ENCODE measurements at regions not wholly inside any gene's neighbourhood (a gene's known extent, or its start where the extent isn't known, plus 50 kb on each side); places are given as distances from the start of the nearest gene placed in this dataset.

DNA sequence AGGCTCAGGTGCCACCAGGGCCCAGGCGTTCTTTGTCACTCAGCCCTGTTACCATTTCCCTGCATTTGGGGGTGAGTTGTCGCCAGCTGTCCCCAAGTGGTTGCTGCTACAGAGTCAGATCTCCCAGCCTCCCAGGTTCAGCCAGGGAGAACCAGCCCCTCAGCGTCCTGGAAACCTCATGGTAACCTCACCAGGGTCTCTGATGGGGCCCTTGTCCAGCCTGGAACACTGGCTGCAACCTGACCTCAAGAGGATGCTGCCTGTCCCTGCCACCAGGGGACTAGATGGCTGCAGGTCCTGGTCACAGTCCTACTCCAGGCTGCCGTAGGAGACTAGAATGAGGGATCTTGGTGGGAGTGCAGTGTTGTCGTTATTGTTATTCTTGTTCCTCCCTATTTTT lies 228.3 kb upstream of the PDE10A start:
- no peak overlapping the region for H3K9ac ChIP-seq
- H3K36me3 ChIP-seq (ENCODE audit: control insufficient read depth, insufficient read depth, low read length) = no peaks in the 10 kb centered on the region
- H3K4me1 ChIP-seq = no peaks in the 10 kb centered on the region
- no peaks in the 10 kb centered on the region for H3K9me3 ChIP-seq (ENCODE audit: control insufficient read depth, low read length)
- H3K4me2 ChIP-seq (ENCODE audit: low read length) = no peak overlapping the region
- H2AFZ ChIP-seq = no peak overlapping the region
- TF ChIP-seq, protein P1, sequence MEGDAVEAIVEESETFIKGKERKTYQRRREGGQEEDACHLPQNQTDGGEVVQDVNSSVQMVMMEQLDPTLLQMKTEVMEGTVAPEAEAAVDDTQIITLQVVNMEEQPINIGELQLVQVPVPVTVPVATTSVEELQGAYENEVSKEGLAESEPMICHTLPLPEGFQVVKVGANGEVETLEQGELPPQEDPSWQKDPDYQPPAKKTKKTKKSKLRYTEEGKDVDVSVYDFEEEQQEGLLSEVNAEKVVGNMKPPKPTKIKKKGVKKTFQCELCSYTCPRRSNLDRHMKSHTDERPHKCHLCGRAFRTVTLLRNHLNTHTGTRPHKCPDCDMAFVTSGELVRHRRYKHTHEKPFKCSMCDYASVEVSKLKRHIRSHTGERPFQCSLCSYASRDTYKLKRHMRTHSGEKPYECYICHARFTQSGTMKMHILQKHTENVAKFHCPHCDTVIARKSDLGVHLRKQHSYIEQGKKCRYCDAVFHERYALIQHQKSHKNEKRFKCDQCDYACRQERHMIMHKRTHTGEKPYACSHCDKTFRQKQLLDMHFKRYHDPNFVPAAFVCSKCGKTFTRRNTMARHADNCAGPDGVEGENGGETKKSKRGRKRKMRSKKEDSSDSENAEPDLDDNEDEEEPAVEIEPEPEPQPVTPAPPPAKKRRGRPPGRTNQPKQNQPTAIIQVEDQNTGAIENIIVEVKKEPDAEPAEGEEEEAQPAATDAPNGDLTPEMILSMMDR (IDR thresholded peaks at IDR 0.05) = no peak
- H3K4me3 ChIP-seq (ENCODE audit: low read depth, low read length) = no peak overlapping the region
- no peaks in the 10 kb centered on the region for H3K79me2 ChIP-seq
- no peaks in the 10 kb centered on the region for H3K27me3 ChIP-seq (ENCODE audit: control insufficient read depth, insufficient read depth, low read length)
- no peak overlapping the region for H3K27ac ChIP-seq

DNA sequence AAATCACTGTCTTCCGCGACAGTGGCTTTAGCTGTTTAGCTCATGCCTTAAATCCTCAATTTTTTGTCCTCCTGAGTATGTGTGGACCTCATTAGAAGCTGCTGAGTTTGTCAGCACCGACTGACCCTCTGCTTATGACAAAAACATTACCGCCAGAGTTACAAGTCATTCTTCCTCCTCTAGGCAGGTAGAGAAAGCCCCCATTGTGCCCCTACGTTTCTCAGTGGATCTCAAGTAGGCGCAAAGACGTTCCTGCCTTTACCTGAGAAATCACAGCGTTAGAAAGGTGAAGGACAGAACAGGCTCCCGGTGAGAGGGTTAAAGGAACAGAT lies 227.3 kb upstream of the PDE10A start:
- Histone ChIP-seq H3K4me2 (ENCODE audit: low read length) (no peak overlapping the region), H3K27ac (no peak overlapping the region), H3K9ac (no peak overlapping the region), H3K4me1 (no peaks in the 10 kb centered on the region), H3K9me3 (ENCODE audit: control insufficient read depth, low read length) (no peaks in the 10 kb centered on the region), H2AFZ (no peak overlapping the region), H3K79me2 (no peaks in the 10 kb centered on the region), H3K27me3 (ENCODE audit: control insufficient read depth, insufficient read depth, low read length) (no peaks in the 10 kb centered on the region), H3K4me3 (ENCODE audit: low read depth, low read length) (no peak overlapping the region), H3K36me3 (ENCODE audit: control insufficient read depth, insufficient read depth, low read length) (no peaks in the 10 kb centered on the region)
- TF ChIP-seq, protein P1 (IDR thresholded peaks at IDR 0.05) = no peak

DNA sequence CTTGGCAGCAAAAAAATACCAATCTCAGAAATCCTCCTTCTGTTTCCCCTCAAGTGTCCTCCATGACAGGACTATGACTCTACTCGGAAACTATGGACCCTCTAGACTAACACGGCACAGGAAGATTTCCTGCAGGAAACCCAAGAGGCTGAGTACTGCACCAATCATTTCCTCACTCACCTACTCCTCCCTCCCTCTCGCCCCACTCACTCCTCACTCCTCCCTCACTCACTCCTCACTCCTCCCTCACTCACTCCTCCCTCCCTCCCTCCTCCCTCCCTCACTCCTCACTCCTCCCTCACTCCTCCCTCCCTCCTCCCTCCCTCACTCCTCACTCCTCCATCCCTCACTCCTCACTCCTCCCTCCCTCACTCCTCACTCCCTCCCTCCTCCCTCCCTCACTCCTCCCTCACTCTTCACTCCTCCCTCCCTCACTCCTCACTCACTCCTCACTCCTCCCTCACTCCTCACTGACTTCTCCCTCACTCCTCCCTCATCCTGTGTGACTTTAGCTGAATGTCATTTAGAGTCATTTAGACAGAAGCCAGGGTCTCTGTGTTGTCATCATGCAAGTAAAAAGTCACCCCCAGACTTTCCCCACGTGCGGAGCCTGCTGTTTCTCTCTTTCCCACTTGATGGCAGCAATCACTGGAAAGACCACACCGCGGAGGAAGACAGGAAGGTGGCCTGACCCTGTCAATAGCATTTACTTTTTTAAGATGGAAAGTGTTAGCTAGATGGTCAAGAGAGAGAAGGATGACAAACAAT lies 226.8 kb upstream of the PDE10A start:
- Histone ChIP-seq H3K4me2 (ENCODE audit: low read length) (no peak overlapping the region), H3K4me1 (no peaks in the 10 kb centered on the region), H3K79me2 (no peaks in the 10 kb centered on the region), H3K4me3 (ENCODE audit: low read depth, low read length) (no peak overlapping the region), H3K9me3 (ENCODE audit: control insufficient read depth, low read length) (no peaks in the 10 kb centered on the region), H2AFZ (no peak overlapping the region), H3K36me3 (ENCODE audit: control insufficient read depth, insufficient read depth, low read length) (no peaks in the 10 kb centered on the region), H3K27ac (no peak overlapping the region), H3K27me3 (ENCODE audit: control insufficient read depth, insufficient read depth, low read length) (no peaks in the 10 kb centered on the region), H3K9ac (no peak overlapping the region)
- TF ChIP-seq, protein P1 (IDR thresholded peaks at IDR 0.05) = no peak

DNA sequence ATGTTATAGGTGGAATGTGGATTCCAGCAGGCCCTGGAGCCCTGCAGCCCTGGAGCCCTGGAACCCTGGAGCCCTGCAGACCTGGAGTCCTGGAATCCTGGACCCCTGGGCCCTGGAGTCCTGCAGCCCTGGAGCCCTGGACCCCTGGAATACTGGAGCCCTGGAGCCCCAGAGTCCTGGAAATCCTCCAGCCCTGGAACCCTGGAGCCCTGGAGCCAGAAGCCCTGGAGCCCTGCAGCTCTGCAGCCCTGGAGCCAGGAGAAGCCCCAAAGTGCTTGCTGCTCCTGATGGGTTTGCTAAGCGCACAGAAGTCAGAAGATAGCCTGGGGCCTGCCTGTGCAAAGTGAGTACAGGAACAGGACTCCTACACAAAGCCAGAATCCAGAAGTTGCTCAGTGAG lies 223.1 kb upstream of the PDE10A start:
- no peak overlapping the region for H3K4me3 ChIP-seq (ENCODE audit: low read depth, low read length)
- no peak overlapping the region for H3K9ac ChIP-seq
- no peak overlapping the region for H2AFZ ChIP-seq
- no peaks in the 10 kb centered on the region for H3K36me3 ChIP-seq (ENCODE audit: control insufficient read depth, insufficient read depth, low read length)
- no peaks in the 10 kb centered on the region for H3K4me1 ChIP-seq
- no peaks in the 10 kb centered on the region for H3K27me3 ChIP-seq (ENCODE audit: control insufficient read depth, insufficient read depth, low read length)
- no peak overlapping the region for H3K27ac ChIP-seq
- TF ChIP-seq, protein P1 (IDR thresholded peaks at IDR 0.05) = no peak
- H3K9me3 ChIP-seq (ENCODE audit: control insufficient read depth, low read length) = no peaks in the 10 kb centered on the region
- no peaks in the 10 kb centered on the region for H3K79me2 ChIP-seq
- no peak overlapping the region for H3K4me2 ChIP-seq (ENCODE audit: low read length)
